NCI-H2029 (cell line): ENCODE measurements at regions not wholly inside any gene's neighbourhood (a gene's known extent, or its start where the extent isn't known, plus 50 kb on each side); places are given as distances from the start of the nearest gene placed in this dataset.

ENCODE experiments used
- DNase-seq: peaks from one replicate; lab custom pipeline; 2025; lab: John Stamatoyannopoulos, UW

DNA sequence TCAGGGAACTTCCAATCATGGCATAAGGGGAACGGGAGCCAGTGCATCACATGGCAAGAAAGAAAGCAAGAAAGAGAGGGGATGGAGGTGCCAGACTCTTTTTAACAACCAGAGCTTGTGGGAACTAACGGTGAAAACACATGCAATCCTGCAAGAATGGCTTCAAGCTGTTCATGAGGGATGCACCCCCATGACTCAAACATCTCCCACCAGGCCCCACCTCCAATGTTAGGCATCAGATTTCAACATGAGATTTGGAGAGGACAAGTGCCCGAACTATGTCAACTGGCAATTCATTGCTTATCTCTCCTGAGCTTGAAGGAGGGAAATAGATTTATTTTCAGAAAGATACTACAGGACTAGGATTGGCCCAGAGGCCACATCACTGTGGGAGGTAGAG lies 270.0 kb downstream of the SLC4A3 start:
- no peak for DNase-seq

DNA sequence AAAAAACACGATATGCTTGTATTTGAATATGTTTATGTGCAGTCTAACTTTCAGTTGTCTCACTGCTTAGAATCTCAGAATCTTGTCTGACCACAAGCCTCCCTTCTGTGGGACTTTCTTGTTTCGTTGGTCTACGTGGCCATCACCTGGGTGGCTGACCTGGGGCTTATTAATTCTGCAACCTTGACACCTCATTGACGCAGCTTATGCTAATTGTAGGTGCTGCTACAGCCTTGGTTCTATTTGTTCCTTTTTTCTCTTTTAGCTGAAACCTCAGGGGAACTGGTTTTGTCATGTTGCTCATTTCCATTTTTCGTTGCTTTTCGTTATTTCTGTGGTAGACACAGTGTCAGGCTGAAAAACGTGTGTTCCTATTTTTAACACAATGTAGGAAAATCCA lies 273.7 kb downstream of the SLC4A3 start:
- no peak for DNase-seq

DNA sequence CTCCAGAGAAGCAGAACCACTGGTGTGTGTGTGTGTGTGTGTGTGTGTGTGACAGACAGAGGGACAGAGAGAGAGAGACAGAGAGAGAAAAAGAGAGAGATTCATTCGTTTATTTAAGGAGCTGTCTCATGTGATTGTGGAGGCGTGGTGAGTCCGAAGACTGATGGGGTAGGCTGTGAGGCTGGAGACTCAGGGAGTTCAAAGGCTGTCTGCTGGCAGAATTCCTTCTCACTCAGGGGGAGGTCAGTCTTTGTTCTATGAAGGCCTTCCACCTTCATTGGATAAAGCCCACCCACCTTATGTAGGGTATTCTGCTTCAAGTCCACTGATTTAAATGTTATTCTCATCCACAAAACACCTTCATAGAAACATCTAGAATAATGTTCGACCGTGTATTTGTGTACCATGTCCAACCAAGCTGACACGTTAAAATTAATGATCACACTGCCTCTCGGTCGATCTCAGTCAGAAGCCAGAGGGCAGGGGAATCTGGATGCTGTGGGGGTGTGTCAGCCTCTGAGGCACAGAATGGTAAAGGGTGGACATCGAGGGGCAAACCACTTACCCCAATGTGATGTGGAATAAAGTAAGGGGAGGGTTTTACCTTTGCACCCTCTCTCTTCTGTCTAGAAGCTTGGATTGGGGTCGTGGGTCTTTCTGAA lies 275.6 kb downstream of the SLC4A3 start:
- no peak for DNase-seq

DNA sequence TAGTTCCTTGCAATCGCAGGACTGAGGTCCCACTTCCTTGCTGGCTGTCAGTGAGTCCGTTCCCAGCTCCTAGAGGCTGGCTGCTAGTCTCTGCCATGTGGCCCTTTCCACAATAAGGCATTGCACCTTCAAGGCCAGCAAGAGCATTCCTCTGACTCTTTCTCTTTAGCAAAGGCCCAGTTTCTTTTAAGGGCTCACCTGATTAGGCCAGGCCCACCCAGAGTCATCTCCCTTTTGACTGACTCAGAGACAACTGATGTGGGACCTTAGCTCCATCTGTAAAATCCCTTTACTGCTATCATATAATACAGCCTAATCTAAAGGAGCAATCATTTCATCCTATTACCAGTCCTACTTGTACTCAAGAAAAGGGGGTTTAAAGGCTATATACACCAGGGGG lies 278.2 kb downstream of the SLC4A3 start:
- DNase-seq, result no peak

DNA sequence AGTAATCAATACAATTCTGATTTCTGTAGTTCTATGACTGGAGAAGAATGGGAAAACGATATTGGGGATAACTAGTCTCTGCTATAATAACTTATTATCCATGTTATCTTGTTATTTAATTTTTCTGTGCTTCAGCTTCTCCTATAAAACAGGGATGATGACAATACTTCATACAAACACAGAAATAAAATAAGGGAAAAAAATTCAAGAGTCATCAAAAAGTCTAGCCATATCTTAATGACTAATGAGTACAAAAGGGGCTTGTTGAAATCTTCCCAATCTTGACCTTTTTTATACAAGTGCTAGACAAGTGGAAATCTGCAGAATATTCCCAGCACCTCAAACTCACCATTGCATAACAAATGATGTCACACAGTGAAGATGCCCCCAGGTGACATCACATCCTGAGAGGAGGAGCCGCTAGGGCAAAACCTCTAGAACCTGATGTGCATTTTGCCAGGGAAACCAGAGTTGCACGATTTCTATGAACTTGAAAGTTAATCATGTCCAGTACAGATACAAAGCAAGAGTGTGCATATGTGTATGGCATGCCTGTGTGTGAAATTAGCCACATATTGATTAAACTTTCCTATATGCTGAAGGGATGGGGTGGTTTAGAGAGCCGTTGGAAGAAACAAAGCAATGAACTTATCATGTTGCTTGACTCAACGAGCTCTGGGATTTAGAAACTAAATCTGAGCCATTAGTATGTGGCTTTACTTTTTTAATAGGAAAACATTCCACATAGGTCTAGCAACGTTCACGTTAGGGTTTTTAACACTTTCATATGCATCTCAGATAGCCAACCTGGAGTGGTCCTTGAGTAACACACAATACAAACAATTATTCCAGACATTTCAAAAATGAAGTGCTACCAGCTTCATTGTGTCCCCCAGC lies 278.9 kb downstream of the SLC4A3 start:
- DNase-seq, result no peak

DNA sequence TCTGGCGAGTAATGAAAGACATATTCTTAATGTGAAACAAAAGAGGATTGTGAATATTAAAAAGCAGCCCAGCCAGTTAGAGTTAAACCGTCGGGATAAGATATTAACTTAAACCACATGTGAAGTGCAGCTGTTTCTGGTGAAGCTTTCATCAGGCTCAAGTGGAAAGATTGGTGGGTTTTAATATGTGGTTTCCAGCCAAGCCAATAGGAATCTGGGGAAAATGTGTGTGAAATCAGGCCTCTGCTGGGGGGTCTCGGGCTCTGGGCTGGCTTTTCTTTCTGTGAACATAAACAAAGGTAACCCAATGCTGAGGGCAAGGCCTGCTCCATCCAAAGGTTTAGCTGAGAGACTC lies 279.6 kb downstream of the SLC4A3 start:
- no peak for DNase-seq

DNA sequence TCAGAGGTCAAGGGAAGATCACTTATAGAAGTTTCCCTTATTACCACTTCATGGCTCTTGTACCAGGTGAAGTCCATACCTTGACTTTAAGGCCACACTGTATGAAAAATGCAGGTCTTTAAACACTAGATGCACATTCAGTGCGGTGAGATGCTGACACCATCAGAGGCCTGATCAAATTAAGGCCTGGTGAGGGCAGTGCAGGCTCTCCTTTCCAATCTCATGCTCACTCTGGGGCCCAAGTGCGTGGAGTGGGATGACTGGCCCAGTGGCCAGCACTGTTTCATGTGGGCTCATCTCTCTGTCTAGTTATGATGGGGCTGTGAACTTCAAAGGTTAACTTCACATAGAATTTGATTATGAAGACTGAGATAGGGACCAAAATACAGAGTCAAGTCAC lies 281.1 kb downstream of the SLC4A3 start:
- DNase-seq, result no peak

DNA sequence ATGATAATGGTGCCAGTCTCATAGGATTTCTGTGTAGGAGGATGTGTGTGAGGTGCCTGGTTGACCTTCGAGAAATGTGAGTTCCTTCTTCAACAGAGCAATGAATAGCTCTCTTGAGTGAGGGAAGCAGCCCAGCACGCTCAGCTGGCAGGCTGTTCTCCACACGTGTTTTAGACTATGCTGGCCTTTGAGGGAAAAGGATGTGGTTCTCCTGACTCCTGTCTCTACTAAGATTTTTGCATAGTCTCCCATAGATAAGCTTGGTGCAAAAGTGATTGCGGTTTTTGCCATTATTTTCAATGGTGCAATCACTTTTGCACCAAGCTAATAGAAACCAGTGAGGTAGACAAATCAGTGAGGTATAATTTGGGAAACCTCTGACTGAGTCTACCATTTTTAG lies 284.1 kb downstream of the SLC4A3 start:
- no peak for DNase-seq

DNA sequence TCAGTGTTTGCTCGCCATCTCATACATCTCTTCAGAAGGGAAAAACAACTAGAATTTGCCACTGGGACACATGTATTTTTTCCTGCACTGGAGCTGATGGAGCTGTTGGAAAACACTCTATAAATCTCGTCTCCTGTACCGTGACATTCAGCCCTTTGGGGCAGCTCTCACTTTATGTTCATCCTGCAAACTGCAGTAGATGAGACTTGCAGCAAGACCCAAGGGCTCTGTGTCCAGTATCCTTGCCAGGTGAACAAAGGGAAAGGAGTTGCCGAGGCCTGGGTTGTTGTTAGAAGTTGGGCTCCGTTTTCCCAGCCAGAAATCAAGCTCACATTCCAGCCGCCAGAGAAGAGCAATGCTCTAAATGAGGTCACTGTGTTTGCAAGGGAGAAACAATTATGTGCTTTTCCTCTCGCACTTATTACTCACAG lies 285.1 kb downstream of the SLC4A3 start:
- no peak for DNase-seq

DNA sequence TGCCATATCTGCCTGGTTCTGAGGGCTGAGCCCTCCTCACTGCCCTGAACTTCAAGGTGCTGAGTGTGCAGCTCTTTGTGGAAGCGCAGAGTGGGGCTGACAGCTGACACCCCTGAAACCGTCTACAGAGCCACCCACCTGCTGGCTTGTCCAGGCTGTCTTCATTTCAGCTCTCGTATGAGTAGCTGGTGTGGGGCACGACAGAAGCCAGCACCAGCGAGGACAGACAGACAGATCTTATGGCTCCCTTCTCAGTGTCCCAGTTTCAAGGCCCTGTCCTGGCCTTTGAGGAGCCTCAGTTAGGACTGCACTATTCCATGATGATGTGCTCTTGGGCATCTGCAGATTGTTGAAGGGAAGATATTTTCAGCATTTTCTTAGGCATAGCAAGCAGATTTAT lies 287.1 kb downstream of the SLC4A3 start:
- DNase-seq, result no peak

DNA sequence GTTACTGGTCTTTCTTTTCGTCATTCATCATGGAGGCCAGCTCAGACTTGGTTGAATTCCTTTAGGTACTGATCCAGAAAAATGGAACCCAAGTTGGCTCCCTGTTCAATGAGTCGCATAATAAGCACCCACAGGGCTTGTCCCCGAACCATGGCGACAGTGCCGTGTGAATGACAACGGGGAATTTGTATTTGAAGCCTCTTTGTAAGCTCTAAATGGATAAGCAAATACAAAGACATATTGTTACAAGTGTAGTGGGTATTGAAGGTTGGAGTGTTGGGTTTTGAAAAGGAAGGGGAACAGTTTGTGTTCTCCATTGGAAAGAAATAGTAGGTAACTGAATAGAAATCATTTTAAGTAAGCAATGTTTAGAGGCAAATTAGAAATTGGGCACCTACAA lies 288.9 kb downstream of the SLC4A3 start:
- no peak for DNase-seq

DNA sequence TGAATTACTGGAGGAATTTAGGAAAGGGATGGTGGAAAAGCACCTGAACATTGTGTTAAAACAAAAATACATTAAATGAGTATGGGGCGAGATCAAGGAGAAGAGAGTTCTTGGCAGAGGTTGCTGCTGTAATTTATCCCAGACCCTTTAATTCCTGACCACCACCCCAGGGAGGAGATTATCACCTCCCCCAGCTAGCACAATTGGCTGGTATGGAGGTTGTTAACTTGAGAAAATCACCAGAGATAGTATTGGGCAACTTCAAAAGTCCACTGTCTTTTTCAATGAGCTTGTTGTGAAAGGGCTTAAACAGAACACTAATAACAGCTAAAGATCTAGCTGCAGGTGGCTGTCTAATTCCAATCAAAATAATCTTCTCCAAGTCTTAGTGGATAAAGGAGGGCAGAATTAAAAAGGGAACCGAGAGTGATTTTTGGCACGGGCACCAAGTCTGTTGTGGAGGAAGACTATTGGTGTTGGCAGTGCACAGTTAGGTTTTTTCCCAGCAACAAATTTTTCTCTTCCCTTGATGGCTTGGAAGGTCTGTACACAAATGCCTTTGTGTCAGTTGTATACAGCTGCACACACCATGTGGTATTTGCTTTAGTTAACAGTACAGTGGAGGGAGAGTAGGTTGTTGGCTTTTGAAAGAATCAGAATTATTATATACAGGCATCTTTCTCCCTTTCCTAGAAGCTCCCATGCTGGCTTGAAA lies 289.5 kb downstream of the SLC4A3 start:
- no peak for DNase-seq

DNA sequence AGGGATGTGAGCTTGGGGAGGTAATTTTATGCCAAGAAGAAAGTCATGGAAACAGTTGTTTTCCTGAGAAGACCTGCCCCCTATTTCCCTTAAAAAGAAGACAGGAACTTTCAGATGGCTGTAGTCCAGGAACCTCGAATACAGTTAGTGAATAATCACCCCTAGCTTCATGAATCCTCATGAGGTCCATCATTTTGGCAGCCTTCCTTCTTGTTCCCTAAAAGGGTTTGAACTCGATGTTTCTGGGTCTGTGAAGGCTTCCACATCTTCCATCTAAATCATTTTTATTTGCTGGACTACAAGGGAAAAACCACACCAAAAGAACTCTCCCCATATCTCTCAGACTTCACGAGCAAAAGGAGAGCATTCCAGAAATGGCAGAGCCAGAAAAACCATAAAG lies 290.8 kb downstream of the SLC4A3 start:
- DNase-seq, result no peak

DNA sequence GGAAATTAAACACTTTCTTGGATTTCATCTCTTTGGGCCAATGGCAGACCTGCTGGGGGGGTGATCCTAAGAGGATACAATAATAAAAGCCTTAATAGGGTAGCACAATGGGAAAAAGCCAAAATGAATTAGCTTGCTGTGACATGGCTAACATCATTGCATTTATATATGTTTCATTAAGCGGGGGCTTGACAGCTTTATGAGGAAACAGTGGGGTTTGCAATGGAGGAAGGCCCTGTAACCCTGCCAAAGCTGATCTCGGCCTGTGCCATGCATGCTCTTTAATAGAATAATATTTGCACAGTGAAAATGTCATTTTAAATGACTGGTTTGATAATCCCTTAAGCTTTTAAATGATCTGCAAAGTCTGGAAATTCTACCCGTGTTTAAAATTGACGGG lies 291.5 kb downstream of the SLC4A3 start:
- no peak for DNase-seq

DNA sequence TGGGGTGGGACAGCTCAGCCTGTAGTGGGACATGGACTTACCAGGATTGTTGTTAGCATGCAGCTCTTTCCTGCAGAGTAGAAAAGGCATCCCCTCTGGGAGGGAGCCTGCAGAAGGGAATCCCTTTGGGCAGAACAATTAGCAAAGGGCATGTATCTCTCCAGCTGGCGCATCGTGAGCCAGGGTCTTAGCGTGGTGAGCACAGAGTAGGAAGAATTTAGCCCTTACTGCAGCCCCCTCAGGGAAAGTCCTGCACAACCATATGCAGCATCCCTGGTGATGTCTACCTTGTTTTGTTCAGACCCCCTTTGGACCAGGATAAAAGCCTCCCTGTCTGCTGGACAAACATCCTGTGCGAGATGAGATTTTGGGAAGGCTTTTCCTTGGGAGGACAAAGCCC lies 292.1 kb downstream of the SLC4A3 start:
- DNase-seq, result no peak

DNA sequence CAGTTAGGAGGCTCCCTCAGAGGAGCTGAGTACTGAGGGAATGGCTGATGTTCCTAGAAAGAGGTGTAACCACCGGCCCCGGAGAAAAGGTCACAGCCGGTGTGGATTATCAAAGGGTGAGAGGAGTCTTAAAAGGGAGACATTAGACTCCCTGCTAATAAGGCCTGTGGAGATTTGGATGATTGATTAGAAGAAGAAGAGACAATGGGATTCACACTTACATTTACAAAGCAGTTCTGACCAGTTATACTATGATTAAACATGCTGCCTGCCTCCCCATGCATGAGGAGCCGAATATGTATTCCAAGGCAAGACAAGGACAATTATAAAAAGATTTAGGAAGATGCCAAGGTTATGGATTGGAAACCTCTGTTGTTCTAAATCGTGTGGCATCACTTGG lies 302.4 kb downstream of the SLC4A3 start:
- no peak for DNase-seq

DNA sequence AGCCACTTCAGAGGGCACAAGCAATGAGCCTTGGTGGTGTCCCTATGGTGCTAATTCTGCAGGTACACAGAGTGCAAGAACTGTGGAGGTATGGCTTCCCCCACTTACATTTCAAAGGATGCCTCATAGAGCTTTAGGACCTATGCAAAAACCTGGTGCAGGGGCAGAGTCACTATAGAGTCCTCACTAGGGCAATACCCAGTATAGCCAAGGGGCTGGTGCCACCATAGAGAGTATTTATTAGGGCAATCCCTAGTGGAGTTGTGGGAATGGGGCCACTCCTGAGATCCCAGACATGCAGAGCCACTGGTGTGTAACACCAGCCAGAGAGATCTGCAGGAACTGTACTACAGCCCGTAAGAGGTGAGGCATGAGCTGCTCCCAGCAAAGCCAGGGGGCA lies 312.2 kb downstream of the SLC4A3 start:
- no peak for DNase-seq

DNA sequence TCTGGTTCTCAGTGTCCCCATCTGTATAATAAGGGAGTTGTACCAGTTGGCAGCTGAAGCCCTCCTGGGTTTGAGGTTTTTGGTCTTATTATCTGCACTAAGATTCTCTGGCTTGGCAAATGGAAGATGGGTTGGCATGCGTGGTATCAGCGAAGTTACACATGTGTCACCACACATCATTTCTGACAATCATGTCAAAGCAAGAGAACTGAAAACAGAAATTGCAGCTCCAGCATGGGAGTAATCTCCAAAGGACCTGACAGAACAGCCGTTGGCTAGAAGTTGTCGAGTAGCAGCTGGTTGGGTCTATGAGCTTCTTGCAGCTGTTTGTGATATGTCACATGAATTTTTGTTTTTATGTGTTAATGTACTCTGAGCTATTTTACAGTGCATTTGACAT lies 317.4 kb downstream of the SLC4A3 start:
- no peak for DNase-seq

DNA sequence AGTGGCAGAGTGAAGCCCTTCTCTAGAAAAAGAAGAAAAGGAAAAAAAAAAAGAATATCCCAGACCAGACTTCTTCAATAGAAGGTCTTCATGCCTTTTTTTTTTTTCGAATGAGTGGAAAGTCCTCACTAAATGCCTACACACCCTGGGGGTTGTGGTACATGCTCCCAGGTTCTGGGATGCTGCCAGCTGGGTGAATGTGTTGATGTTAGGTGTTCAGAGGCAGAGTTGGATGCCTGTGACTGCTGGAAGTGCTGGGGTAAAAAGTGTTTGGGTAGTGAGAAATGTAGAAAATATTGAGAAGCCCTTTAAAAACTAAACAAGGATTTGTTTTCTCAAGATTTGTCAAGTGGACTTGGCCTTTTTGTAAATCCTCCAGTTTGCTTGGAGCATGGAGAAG lies 318.6 kb downstream of the SLC4A3 start:
- DNase-seq, result no peak

DNA sequence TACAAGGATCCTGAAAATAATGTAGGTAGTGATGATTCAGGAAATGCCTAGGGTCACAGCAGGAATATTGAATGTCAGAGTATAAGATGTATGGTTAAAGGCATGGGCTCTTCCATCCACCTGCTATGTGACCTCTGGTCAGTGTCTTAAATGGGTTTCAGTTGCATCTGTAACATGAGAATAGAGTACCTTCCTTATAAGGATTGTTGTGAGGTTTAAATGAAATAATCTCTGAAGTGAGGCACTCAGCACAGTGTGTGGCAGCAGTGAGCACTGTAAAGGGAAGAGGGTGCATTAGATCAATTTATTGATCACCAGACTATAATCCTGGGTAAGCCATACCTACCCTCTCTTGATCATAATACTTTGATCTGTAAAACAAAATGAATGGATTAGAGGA lies 319.1 kb downstream of the SLC4A3 start:
- DNase-seq, result no peak

DNA sequence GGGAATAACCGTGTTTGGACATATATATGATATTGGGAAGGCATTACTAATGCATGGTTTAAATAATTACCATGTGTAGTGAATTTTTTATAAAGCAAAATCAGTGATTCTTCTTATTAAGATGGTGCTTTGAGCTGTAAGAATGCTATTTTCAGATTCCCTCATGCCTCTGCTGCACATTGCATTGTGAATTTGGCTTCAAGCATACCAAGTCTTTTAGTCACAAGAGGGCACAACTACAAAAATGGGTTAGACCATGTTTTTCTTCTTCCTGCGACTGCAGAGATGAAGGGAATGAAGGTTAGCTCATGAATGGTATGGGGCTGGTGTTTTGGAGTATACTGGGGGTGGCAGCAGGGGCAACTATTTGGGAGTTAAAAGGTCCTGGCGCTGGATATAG lies 320.1 kb downstream of the SLC4A3 start:
- DNase-seq, result no peak

DNA sequence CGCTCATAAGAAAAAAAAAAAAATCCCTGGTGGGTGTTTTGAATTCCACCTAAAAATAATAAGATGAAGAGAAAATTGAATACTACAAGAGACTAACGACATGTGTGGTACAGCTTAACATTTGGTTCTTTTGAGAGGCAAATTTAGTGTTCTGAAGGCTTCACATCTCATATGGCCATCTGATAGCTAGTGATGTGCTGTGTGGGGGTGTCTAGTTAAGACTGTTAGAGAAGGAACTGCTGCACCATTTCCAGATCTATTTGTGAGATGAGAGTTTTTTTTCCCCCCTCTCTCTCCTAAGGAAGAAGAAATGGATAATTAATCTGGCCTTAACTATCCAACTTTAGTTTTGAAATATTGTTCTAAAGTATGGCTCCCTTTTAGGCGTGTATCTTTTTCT lies 321.6 kb downstream of the SLC4A3 start:
- DNase-seq, result no peak

DNA sequence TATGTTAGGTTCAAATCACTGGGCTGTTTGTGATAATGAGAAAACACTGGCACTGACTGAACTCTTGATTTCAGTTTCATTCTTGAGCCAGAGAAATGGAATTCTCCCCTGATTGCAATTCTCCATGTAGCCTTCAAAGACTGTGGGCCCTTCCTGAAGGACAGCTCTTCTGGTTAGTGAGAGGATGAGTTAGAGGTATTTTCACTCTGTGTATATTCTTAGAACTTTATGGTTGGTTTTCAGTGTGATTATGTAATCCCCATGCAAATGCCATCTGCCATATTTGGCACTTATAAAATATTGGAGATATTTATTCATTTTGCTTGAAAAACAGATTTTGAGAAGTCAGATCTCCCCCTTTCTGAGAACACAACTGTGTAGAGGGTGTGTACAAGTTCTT lies 323.7 kb downstream of the SLC4A3 start:
- DNase-seq, result no peak
